Embryonic facial prominence (tissue), 1 donor: ENCODE measurements at regions not wholly inside any gene's neighbourhood (a gene's known extent, or its start where the extent isn't known, plus 50 kb on each side); places are given as distances from the start of the nearest gene placed in this dataset.

Experiments
- DNase-seq: peaks from one replicate; pipeline ENCODE4 v3.0.0-alpha.2; 2016; ENCODE audit errors: extremely low spot score

DNA sequence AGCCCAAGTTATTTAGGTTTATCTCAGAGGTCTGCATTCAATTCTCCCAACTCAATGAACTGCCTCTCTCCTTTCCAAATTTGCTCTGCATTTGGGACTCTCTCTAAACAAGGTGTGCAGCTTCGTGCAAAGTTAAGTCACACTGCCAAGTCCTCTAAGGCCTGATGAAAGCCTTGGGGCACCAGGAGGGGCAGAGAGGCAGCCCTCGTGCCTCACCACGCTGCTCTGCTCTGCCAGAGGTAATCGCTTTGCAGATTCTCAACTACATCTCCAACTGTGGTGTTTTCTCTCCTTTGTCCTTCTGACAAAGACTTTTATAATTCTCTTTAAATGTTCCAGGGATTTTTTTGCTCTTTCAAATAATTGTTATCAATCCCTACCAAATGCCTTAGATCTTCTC is 283.0 kb downstream of the MEIS1 start:
- DNase-seq, result no peak

DNA sequence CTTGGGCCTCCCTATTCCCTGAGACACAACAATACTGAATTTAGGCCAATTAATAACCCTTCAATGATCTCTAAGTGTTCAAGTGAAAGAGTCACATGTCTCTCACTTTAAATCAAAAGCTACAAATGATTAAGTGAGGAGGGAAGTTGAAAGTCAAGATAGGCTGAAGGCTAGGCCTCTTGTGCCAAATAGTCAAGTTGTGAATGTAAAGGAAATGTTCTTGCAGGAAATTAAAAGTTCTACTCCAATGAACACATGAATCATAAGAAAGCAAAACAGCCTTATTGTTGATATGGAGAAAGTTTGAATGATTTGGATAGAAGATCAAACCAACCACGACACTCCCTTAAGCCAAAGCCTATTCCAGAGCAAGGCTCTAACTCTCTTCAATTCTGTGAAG is 286.9 kb downstream of the MEIS1 start:
- no peak for DNase-seq

DNA sequence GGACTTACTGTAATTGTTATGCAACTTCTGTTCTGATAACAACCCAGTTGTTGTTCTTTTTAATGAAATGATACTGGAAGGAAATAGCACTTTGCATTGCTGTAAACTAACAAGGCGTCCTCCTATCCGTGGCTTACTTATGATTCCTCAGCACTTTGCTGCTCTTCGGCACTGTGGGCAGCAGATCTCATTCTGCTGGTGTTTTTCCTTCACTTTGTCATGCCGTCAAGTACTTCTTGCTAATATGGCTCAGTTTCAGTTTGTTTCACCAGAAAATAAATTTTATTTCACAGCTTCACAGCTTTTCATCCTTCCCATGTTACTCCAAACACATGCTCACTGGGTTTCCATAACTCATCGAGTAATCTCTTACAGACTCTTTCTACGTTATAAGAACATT is 289.3 kb downstream of the MEIS1 start:
- no peak for DNase-seq

DNA sequence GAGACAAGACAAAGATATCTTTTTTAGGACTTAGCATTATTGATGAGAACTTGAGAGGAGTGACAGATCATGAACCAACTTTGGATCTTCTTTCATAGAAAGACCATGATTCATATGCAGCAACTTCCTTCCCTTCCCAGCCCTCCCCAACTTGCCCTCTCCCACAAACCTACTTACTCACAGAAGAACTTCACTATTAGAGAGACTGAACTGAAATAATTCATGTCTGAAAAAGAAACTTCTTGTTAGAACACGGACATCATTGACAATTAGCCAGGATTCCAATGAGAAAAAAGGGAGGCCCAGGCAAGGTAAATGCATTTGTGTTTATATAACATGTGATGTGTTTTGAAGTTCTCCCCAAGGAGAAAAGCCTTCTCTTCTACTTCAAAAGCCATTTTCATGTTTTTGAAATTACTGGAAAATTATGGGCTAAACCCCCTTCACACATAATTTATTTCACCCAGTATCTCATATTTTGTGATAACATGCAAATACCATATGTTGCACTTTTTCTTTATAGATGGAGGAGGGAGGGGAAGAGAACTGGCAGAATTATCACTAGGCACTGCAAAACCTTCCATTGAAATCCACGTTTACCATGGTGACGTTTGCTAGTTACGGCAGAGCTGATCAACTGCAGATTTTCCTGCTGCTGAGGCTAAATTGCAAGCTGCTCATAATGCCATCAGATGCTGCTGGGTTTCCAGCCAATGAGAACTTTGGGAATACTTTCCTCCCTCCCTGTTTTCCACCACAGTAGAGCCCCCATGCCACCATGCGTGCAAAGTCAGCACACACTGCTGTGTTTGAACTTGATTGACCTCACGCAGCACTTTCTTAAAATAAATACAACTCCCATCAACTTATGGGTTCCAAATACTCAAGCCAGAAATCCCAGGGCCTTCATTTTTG is 294.7 kb downstream of the MEIS1 start:
- DNase-seq, result peak; percentile 15

DNA sequence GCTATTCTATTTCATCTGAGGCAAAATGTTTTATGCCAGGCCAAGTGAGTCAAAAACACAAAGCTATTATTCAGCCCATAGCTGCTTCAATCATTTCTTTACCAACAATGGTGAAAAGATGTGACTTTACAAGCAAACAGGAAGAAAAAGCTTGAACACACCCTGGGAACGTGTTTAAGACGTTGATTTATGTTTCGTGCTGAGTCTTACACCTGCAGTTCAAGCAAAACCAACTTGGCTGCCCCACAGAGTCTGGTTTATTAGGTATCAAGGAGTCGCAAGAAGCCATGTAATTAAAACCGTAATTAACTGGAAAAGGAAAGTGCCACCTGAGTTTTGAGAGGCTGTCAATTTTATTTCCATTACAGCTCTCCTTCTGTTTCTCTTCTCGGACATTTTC is 295.5 kb downstream of the MEIS1 start:
- no peak for DNase-seq

DNA sequence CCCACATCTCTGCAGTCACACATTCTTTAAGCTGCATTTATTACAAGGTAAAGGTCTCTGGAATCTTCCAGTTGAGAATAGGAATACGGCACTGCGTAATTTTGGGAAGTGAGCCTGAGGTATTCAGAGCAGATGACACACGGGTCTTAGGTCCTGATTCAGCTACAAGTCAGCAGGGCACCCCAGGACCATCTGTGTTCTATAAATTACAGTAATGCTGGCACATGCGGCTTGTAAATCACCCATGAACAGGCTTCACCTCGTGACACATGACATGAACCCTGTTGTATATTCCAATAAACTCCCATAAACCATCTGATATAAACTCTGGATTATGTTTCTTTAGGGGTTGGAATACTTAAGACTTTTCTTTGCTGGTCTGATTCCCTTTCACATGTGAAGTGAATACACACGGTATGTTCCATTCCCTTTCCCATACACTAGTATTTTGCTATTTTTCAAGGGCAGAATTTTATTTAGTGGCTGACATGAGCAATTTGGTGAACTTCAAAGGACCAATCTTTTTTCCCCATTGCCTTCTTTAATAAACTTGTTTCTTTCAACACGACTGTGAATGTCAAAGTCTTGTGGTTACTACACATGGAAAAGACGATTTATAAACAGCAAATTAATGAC is 298.6 kb downstream of the MEIS1 start:
- no peak for DNase-seq

DNA sequence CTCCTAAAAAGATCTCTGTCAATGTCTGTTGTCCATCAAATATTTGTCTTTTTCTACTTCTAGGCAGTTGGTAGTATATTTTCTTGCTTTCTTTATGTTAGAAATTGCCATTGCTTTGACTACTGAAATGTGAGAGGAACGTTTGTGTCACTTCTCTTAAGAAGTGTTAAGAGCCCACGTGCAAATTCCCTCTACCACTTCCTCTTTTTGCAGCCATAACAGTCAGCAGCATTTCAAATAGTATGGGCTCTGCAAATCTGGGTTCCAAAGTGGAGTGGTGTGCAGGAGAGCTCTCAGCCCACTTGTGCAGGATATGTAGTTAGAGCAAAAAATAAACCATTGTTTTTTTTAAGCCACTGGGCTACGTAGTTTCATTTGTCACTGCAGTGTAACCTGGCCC is 314.0 kb downstream of the MEIS1 start:
- DNase-seq, result no peak

DNA sequence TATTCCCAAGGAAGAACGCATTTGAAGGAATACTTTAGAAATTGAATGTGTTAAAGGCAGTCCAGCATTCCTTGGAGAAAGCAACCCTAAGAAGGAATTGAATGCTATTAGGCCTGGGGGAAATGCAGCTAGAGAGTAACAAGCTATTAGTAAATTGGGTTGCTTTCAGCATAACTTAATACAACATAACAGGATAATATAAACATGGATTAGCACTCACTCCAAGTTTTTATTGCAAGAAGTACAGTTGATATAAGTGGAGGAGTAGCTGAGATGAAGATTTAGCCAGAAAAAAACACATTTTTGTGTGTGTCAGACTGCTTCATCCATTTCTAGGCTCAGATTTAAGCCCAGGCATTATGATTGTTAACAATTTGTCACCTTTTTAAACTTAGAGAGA is 314.6 kb downstream of the MEIS1 start:
- DNase-seq, result no peak

DNA sequence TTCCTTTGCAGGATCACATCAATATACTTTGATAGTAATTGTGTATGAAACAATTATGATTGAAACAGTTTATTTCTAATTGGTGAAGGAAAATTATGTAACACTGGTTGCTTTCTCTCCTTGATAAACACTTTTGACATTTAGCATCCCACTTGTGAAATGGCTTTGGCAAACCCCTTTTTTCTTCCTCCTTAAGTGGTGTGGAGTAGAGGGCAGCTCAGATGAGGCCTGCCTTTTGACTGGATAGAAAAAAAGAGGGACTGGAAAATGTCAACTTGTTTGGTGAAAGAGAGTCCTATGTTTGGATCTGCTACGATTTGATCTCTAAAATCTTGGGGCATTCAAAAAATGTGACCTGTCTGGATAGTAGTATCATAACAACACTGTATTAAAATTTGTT is 318.3 kb downstream of the MEIS1 start:
- DNase-seq, result no peak

DNA sequence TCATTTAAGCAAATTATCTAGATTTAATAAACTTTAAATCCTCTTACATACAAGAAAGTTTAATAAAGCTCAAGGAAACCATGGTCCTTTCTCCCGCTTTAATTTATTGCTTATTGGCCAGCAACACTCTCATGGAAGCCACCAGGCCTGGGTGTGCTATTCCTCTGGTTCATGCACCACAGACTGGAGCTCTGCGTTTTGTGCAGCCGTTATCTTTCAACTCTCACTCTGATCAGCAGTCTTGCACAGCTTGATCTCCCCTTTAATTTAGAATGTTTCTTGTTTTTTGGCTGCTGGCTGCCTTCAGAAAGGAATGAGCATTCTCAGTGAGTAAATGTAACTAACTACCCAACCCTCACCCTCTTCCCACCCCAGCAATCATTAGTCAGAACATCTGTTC is 318.7 kb downstream of the MEIS1 start:
- DNase-seq, result no peak

DNA sequence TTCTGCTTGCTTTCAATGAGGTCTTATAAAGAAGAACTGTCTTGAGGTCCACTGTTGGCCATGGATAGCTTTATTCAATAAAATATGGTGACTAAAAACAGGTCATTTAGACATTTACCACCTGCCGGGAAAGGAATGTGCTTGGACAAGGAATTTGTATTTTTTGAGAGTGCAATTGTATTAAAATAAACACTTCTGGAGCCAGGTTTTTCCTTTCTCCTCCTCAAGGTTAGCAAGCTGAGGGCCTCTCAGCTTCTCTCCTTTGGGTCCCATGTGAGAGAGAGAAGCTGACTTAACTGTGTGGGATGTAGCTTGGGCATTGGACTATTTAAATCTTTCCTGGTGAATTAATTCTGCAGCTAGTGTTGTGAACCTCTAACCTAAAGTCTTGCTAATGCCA is 321.0 kb downstream of the MEIS1 start:
- DNase-seq, result no peak

DNA sequence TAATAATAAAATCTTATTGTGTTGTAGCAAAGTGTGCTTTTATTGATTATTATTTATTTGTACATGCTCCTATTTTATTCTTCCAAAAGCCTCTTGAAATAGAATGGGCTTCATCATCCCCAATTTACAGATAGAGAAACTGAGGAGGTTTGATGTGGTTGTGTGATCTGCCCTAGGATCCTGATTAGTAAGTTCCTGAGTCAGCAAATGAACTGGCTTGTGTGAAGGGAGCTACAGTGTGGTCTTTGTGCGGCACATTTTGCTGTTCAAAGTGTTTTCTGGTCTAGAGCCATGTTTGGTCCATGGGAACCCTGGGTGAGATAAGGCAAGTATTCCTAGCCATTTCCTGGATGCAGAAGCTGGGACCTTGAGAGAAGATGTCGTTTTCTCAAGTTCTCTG is 326.9 kb downstream of the MEIS1 start:
- no peak for DNase-seq

DNA sequence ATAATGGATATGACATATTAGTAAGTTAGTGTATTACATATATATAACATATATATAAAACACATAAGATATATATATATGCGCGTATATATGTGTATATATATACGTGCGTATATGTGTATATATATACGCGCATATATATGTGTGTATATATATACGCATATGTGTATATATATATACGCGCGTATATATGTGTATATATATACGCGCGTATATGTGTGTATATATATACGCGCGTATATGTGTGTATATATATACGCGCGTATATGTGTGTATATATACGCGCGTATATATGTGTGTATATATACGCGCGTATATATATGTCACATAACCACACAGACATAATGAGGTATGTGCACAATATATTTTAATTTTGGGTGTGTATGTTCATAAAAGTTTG is 327.8 kb downstream of the MEIS1 start:
- no peak for DNase-seq

DNA sequence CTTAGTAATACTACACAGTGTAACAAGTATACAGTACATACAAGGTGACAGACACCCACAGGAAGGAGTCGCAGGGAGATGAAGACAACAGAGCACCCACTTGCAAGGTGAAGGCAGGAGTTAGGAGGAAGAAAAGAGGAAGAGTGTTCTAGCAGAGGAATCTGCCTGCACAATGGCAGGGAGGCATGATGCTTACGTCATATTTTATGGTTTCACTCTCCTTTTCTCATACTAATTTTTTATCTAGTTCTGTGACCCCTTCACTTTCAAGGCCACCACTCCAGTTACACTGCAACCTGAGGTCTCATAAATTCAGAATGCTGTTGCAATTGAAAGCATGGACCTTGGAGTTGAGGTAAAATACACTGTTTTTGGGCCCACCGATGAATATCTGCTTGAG is 331.7 kb downstream of the MEIS1 start:
- DNase-seq, result no peak

DNA sequence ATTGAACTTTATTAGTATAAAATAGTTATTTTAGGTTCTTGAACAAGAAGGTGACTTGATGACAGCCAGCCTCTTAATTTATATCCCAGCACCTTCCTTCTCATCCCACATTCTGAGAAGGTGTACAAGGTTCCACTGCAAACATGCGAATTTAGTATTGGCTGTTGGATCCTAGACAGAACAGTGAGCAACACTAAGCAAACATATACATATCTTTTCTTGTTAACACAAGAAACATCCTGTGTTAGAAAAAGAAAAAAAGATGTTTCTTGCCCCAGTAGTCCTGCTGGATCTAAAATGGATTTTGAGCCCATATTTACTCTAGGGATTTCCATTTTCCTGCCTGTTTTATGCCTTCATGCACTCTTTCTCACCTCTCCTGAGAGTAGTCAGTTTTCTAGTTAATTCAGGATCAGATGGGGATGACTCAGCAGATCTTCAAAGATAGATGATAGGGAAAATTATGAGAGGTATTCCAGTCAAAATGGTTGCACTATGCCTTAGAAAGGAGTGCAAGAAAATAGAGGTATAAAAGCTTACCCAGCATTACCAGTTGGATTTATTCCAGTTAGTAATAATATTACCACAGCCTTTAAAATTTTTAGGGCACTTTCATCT is 336.5 kb downstream of the MEIS1 start:
- no peak for DNase-seq

DNA sequence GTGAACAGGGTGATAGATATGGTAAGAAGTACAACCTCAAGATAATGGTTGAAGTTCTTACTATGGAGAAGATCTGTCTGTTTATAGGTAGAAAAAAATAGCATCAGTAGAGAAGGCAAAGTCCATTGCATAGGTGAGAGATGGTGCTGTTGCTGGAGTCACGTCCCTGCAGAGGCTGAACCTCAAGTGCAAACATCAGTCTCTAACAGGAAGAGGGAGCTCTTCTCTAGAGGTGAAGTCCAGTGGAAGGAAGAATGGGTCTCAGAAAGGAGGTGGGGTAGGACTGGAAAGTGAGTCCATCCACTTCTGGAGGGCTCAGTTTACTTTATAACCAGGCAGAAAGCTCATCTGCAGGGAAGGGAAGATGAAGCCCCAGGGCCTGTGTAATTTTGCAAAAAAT is 337.7 kb downstream of the MEIS1 start:
- DNase-seq, result no peak

DNA sequence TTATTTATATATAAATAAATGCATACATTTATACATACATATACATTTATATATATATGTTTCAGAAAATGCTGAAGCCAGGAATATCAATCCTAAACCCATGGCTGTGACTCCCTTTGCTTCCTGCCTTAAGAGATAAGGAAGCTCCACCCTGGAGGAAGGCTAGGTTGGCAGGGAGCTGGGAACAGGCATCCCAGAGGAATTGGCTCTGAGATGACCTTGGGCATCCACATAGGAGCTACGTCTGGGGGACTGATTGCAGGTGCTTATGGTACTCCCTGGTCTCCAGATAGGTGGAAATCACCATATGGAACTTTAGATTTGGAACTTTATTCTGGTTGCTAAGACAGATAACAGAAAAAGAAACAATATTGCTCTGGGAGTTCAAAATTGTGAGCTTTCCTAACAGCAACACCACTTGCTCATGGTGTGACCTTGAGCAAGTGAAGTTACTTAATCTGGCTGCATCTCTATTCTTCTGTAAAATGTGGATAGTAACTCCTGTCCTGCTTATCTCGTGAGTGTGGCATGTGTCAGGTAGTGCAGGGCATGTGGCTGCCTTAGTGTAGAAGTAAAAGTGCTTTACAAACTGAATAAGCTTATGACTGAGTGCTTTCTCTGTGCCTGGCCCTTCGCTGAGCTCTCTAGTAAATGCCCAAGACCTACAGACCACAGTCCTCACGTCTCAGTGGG is 341.0 kb downstream of the MEIS1 start:
- DNase-seq, result no peak

DNA sequence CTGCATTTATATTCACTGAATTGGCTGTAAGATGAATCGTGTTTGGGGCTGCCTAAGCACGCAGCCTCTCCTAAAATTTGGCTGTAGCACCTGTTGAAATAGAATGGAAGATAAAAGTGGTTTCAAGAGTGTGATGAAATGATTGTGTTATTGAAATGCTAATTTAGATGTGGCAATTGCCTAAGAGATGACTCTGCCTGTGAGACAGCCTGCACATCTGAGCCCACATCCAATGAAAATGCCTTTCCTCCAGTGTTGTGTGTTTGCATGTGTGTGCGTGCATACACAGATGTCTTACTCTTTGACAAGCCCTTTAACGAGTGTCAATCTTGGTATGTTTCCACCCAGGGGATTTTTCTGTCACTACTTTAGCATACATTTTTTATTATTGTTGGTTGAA is 346.9 kb downstream of the MEIS1 start:
- no peak for DNase-seq

DNA sequence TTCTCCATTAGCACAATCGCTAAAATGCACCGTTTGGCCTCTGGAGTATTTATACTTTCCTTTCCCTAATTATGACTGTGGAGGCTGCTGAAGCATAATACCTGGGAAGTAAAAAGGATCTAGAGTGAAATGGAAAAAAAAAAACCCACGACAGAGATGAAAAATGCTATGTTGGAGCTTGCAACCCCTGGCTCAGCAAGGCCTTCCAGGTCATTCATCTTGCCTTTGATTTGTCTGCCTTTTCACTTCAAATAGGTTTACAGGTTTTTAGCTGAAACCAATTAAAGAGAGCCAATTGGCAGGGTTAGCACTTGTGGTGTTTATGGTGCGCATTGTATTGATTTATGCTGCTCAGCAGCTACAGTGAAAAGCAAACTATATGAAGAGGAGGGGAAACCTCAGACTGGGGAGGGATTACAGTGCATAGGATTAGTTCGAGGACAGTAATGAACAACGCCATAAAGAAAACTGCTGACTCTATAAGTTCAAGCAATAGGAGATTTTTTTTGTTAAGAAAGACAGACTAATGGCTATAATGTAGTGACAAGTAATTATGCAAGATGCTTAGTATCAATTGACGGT is 347.9 kb downstream of the MEIS1 start:
- DNase-seq, result no peak

DNA sequence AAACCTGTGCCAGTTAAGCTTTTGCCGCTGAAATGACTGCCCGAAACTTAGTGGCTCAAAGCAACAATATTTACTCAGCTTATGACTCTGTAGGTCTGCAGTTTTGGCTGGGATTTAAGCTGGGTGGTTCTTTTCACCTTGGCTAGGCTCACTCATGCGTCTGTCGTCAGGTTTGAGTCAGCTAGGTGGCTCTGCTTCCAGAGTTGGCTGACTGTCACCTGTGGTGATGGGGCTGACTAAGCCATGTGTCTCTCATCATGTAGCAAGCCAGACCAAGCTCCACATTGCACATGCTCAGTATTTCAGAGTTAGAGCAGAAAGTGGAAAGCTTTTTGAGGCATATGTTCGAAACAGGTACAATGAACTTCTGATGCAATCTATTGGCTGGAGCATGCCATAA is 354.8 kb downstream of the MEIS1 start:
- DNase-seq, result no peak

DNA sequence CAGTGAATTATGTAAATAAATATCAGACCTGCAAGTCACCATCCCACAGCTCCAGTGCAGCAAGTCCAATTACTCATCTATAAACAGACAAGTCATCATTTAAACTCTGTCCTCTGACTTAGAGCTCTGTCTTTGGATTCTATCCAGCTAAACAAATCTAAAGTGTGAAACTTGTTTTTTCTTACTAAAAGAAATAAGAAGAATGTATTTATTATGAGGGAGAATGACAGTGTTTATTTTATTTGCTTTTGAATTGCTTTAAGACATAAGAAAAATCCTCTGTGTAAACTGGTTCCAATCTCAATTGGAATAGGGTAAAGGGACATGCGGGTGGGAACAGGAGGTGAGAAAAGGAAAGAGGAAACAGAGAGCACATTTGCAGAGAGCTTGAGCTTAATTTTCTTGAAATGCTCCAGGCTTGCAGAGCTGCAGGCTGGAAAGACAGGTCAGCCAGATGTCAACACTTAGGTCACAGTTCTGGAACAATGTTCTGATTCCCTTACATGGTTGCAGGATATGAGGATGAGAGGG is 355.8 kb downstream of the MEIS1 start:
- no peak for DNase-seq

DNA sequence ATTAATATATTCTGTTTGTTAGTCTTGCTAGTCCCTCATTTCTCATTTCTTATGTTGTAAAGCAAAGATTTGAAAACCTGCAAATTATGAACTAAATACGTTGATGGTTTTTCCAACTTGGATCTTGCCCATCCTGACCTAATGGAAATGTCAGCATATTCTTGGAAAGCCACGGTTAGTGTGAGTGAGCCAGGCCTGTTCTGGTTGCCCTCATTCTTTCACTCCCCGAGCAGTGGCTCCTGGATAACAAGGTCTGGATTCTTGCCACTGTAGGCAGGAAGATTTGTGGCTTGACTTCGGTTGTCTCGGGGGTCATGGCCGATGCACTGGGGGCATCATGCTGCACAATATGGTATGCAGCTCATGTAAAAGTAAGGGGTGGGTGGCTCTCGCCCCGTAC is 359.1 kb downstream of the MEIS1 start:
- no peak for DNase-seq
